SU-DHL-6 (cell line): ENCODE measurements at regions not wholly inside any gene's neighbourhood (a gene's known extent, or its start where the extent isn't known, plus 50 kb on each side); places are given as distances from the start of the nearest gene placed in this dataset.

Experiments
- H2AFZ ChIP-seq: fragments of 200-600 bp; sonication (generic); 2 replicates; pipeline ENCODE4 v1.6.1; 2014; ENCODE audit warnings: low read depth, mild to moderate bottlenecking, moderate library complexity, mixed read lengths, antibody characterized with exemption, low read length; ENCODE audit not compliant: severe bottlenecking
- H3F3A ChIP-seq: fragments of 200-600 bp; shearing (Covaris generic); 2 replicates; pipeline ENCODE4 v1.6.0; 2016; ENCODE audit warnings: antibody characterized with exemption, mild to moderate bottlenecking; ENCODE audit not compliant: insufficient read depth
- H3K27ac ChIP-seq: fragments of 200-600 bp; sonication (generic); 2 replicates; pipeline ENCODE4 v1.5.1; 2016; ENCODE audit warnings: low read depth, mild to moderate bottlenecking, low read length, moderate library complexity, mixed read lengths
- H3K27me3 ChIP-seq: fragments of 200-600 bp; sonication (generic), shearing (Covaris generic); 2 replicates; pipeline ENCODE4 v1.6.0; 2014; ENCODE audit warnings: mild to moderate bottlenecking, low read length
- H3K36me3 ChIP-seq: fragments of 200-600 bp; sonication (generic); 2 replicates; pipeline ENCODE4 v1.6.1; 2014; ENCODE audit warnings: mild to moderate bottlenecking, low read length, mixed read lengths
- H3K4me2 ChIP-seq: fragments of 300-600, 200-600 bp; shearing (Covaris generic), sonication (generic); 2 replicates; pipeline ENCODE4 v1.6.0; 2014; ENCODE audit warnings: low read length, low read depth, mild to moderate bottlenecking; ENCODE audit not compliant: poor library complexity, severe bottlenecking
- H3K4me3 ChIP-seq: fragments of 200-600 bp; sonication (generic); 2 replicates; pipeline ENCODE4 v1.5.1; 2014; ENCODE audit warnings: antibody characterized with exemption, low read length, mild to moderate bottlenecking, mixed read lengths; ENCODE audit not compliant: insufficient read depth, poor library complexity, severe bottlenecking
- H3K79me2 ChIP-seq: fragments of 200-600 bp; sonication (generic); 2 replicates; pipeline ENCODE4 v1.6.1; 2014; ENCODE audit warnings: mild to moderate bottlenecking, low read length, moderate library complexity; ENCODE audit not compliant: insufficient read depth
- H3K9ac ChIP-seq: fragments of 200-600 bp; sonication (generic); 2 replicates; pipeline ENCODE4 v1.7.0; 2014; ENCODE audit warnings: mild to moderate bottlenecking, low read length
- H3K9me2 ChIP-seq: fragments of 200-600 bp; sonication (generic); replicated peaks from 2 replicates; pipeline ENCODE4 v1.6.1; 2014; ENCODE audit warnings: low read length; ENCODE audit not compliant: insufficient read depth
- H3K9me3 ChIP-seq: fragments of 200-600 bp; sonication (generic); 2 replicates; pipeline ENCODE4 v1.6.1; 2014; ENCODE audit warnings: low read length, mixed read lengths; ENCODE audit not compliant: insufficient read depth
- H4K20me1 ChIP-seq: fragments of 200-600 bp; sonication (generic); 2 replicates; pipeline ENCODE4 v1.6.1; 2014; ENCODE audit warnings: low read depth, mild to moderate bottlenecking, antibody characterized with exemption, low read length, moderate library complexity, mixed read lengths
- EZH2phosphoT487 ChIP-seq: fragments of 200-600 bp; sonication (generic), shearing (Covaris generic); conservative IDR thresholded peaks from 2 replicates; pipeline ENCODE4 v1.6.1; 2018; ENCODE audit warnings: mild to moderate bottlenecking, antibody characterized with exemption, low read length, moderate library complexity, mixed read lengths
- TF ChIP-seq, protein P1 (sequence below): fragments of 200-600 bp; sonication (generic); IDR thresholded peaks from one replicate; pipeline ENCODE4 v1.5.1; 2017; ENCODE audit warnings: antibody characterized with exemption, mild to moderate bottlenecking, low read length, moderate library complexity; ENCODE audit not compliant: insufficient read depth, poor library complexity, severe bottlenecking

DNA sequence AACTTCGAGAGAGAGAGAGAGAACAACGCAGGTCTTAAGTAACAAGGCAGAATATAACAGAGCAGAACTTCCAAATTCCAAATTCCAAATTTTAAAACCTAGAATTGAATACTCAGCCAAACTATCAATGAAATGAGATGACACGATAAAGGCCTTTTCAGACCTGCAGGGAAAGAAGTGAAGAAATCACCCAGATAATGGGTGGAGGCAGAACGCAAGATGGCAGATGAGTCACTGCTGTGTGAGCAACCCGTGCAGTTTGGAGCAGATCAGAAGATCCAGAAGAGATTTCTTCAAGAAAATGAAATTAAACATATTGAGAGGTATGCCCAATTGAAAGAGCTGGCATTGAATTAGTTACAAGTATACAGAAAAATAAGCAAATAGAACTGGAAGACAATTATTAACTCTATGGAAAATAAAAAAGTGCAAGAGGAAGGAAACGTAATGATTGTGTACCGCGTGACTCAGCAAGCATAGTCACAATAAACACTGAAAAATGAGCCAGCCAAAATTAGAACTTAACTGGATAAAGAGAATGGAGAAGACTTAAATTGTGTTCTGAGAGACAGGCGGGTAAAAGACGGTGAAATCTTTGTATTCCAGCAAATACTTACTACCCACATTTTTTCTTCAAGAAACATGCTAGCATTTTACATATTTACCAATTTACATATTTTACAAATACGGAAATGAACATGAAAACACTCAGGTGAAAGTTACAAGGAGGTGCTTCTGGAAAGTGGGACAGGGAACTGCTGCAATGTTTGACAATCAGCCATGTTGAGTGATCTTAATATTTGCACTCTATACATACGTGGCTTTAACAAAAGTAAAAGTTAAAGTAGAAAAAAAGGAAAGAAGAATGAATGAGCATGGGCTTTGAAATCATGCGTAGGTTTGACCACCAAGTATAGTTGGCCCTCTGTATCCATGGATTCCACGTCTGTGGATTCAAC lies 87.9 kb upstream of the CDYL start:
- Histone ChIP-seq H3K27ac (no peak overlapping the region), H3K4me2 (no peak overlapping the region), H3K9me2 (no peaks in the 10 kb centered on the region), H3F3A (no peaks in the 10 kb centered on the region), H4K20me1 (no peaks in the 10 kb centered on the region), H3K27me3 (no peaks in the 10 kb centered on the region), H3K36me3 (no peaks in the 10 kb centered on the region), H3K79me2 (no peaks in the 10 kb centered on the region), H3K9ac (no peak overlapping the region), H3K9me3 (no peaks in the 10 kb centered on the region), H2AFZ (no peak overlapping the region), H3K4me3 (no peak overlapping the region)
- TF ChIP-seq EZH2phosphoT487, result no peak
- TF ChIP-seq, protein P1, sequence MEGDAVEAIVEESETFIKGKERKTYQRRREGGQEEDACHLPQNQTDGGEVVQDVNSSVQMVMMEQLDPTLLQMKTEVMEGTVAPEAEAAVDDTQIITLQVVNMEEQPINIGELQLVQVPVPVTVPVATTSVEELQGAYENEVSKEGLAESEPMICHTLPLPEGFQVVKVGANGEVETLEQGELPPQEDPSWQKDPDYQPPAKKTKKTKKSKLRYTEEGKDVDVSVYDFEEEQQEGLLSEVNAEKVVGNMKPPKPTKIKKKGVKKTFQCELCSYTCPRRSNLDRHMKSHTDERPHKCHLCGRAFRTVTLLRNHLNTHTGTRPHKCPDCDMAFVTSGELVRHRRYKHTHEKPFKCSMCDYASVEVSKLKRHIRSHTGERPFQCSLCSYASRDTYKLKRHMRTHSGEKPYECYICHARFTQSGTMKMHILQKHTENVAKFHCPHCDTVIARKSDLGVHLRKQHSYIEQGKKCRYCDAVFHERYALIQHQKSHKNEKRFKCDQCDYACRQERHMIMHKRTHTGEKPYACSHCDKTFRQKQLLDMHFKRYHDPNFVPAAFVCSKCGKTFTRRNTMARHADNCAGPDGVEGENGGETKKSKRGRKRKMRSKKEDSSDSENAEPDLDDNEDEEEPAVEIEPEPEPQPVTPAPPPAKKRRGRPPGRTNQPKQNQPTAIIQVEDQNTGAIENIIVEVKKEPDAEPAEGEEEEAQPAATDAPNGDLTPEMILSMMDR, result no peak

DNA sequence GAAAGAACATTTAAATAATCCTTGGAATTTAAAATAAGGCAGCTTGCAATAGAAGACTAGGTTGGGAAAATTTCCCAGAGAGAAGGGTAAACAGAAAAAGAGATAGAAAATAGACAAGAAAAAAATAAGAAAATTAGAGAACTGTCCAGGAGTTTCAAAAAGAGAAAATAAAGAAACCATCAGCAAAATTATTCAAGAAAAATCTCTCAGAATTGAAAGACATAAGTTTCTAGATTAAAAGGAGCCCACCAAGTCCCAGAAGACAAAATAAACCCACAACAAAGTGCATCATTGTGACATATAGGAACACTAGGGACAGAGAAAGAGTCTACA lies 88.6 kb upstream of the CDYL start:
- H3K9me3 ChIP-seq, result no peaks in the 10 kb centered on the region
- no peak overlapping the region for H3K9ac ChIP-seq

DNA sequence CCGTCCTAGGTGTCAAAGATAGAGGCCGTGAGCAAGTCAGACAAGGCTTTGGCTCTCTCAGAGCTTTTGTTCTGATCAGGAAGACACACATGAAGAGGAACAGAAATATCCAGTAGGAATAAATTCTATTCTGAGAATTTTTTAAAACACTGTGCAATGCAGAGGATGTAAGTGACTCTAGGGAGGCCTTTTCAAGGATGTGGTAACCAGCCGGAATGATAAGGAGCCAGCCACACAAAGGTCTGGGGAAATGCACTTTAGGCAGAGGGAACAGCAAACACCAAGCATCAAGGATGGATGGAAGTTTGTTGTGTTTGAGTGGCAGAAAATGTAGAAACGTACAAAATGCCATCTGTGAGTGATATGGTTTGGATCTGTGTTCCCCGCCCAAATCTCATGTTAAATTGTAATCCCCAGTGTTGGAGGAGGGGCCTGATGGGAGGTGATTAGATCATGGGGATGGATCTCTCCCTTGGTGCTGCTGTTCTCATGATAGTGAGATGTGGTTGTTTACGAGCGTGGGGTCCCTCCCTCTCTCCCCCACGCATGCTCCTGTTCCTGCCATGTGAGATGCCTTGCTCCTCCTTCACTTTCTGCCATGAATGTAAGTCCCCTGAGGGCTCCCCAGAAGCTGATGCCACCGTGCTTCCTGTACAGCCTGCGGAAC lies 93.6 kb upstream of the CDYL start:
- H2AFZ ChIP-seq, result no peak overlapping the region
- no peak overlapping the region for H3K9ac ChIP-seq
- H3K4me2 ChIP-seq, result no peak overlapping the region
- H3K79me2 ChIP-seq, result no peaks in the 10 kb centered on the region
- no peaks in the 10 kb centered on the region for H3K9me2 ChIP-seq
- no peaks in the 10 kb centered on the region for H4K20me1 ChIP-seq
- no peaks in the 10 kb centered on the region for H3F3A ChIP-seq
- H3K27ac ChIP-seq, result no peak overlapping the region
- H3K9me3 ChIP-seq, result no peaks in the 10 kb centered on the region
- no peaks in the 10 kb centered on the region for H3K27me3 ChIP-seq
- TF ChIP-seq EZH2phosphoT487, result no peak
- TF ChIP-seq, protein P1, result no peak
- H3K36me3 ChIP-seq, result no peaks in the 10 kb centered on the region
- H3K4me3 ChIP-seq, result no peak overlapping the region

More for the DNA sequence above, 88.6 kb upstream of the CDYL start:
- Histone ChIP-seq H3K27me3 (no peaks in the 10 kb centered on the region), H3K4me2 (no peak overlapping the region), H3K4me3 (no peak overlapping the region), H4K20me1 (no peaks in the 10 kb centered on the region), H3K79me2 (no peaks in the 10 kb centered on the region), H3K9me2 (no peaks in the 10 kb centered on the region), H3K27ac (no peak overlapping the region), H2AFZ (no peak overlapping the region), H3K36me3 (no peaks in the 10 kb centered on the region), H3F3A (no peaks in the 10 kb centered on the region)
- no peak for TF ChIP-seq EZH2phosphoT487
- TF ChIP-seq, protein P1, result no peak
